Mucosa of descending colon (tissue), 3 donors: ENCODE measurements at regions not wholly inside any gene's neighbourhood (a gene's known extent, or its start where the extent isn't known, plus 50 kb on each side); places are given as distances from the start of the nearest gene placed in this dataset.
"Not testable (repeated sequence)": the region's sequence is repeated elsewhere in the genome, so short reads cannot be mapped to it uniquely, and the experiment has no call there.

Experiments
- ATAC-seq: fragments of 200-7000 bp; cut with Tn5 transposase; one replicate; pipeline ENCODE4 v1.9.1; 2020; ENCODE audit warnings: mild to moderate bottlenecking, moderate library complexity
- DNase-seq, 3 donors: peaks; one replicate each; pipeline ENCODE4 v3.0.0-alpha.2; 2020
- H3K36me3 ChIP-seq: fragments of 200-600 bp; one replicate; pipeline ENCODE4 v1.8.0; 2021; ENCODE audit warnings: low read depth, mild to moderate bottlenecking
- H3K4me1 ChIP-seq: fragments of 200-600 bp; one replicate; pipeline ENCODE4 v1.8.0; 2021; ENCODE audit warnings: low read depth, mild to moderate bottlenecking
- H3K4me3 ChIP-seq: fragments of 200-600 bp; one replicate; pipeline ENCODE4 v1.8.0; 2021; ENCODE audit warnings: mild to moderate bottlenecking
- H3K9me3 ChIP-seq: fragments of 200-600 bp; one replicate; pipeline ENCODE4 v1.8.0; 2021; ENCODE audit warnings: mild to moderate bottlenecking
- CTCF ChIP-seq: fragments of 200-600 bp; IDR thresholded peaks from one replicate; pipeline ENCODE4 v1.8.0; 2022; ENCODE audit warnings: antibody characterized with exemption, mild to moderate bottlenecking
- intact Hi-C, 2 donors: fragments of 100-400 bp; cut with DNase I in 1 of 2; cut with micrococcal nuclease in 1 of 2; formaldehyde crosslinking; loops; one replicate each; pipeline versions ENCODE4 v1.11.0 to v1.11.1; 2022; cut with DNase I, micrococcal nuclease
- donor health status: DM: no; HTN: no; CAD: no; lungs with moderate emphysema.
- donor health status: DM: no; HTN: no; CAD: no.
- donor health status: DM: no; HTN: yes; CAD: no.

GRCh38 chr3:153855772-153856171 is 265.4 kb upstream of the ARHGEF26 start:
- no peaks in the 10 kb centered on the region for H3K9me3 ChIP-seq
- no peak for DNase-seq
- H3K4me1 ChIP-seq = no peaks in the 10 kb centered on the region
- ATAC-seq = no peak
- TF ChIP-seq CTCF = no peak
- intact Hi-C loops = no loop called here
- H3K4me3 ChIP-seq = no peak overlapping the region
- no peaks in the 10 kb centered on the region for H3K36me3 ChIP-seq

DNA sequence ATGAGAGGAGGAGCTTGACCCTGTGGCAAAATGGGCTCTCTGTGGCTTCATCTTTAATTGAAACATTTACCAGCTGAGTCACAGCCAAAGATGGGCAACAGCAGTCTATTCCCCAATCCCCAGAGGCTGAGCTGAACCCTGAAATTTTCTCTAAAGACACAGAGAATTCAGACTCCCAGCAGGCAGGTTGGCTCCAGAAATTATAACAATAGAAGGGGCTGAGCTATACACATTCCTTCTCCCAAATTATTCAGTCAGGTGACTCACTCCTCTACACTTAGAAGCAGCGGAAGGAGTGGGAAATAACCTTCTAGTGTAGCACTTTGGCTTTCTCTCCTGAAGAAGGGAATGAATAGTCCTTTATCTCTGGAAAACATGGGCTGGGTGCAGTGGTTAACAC is 264.3 kb upstream of the ARHGEF26 start:
- Histone ChIP-seq H3K4me1 (no peaks in the 10 kb centered on the region), H3K9me3 (no peaks in the 10 kb centered on the region), H3K36me3 (no peaks in the 10 kb centered on the region), H3K4me3 (no peak overlapping the region)
- DNase-seq = no peak
- ATAC-seq = no peak
- TF ChIP-seq CTCF = no peak
- intact Hi-C loops = no loop called here

DNA sequence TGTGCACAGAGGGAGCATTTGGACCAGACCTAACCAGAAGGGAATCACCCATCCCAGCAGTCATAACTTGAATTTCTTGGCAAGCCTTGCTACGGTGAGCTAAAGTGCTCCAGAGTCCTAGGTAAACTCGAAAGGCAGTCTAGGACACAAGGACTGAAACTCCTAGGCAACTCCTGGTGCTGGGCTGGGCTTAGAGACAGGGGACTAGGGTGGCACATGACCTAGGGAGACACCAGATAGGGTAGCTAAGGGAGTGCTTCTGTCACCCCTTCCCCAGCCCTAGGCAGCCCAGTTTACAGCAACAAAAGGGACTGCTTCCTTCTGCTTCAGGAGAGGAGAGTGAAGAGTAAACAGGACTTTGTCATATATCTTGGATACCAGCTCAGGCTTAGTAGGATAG is 256.4 kb upstream of the ARHGEF26 start:
- DNase-seq (no peak), ATAC-seq (no peak)
- TF ChIP-seq CTCF = no peak
- Histone ChIP-seq H3K4me3 (no peak overlapping the region), H3K9me3 (no peaks in the 10 kb centered on the region), H3K36me3 (no peaks in the 10 kb centered on the region), H3K4me1 (no peaks in the 10 kb centered on the region)
- intact Hi-C loops = no loop called here

DNA sequence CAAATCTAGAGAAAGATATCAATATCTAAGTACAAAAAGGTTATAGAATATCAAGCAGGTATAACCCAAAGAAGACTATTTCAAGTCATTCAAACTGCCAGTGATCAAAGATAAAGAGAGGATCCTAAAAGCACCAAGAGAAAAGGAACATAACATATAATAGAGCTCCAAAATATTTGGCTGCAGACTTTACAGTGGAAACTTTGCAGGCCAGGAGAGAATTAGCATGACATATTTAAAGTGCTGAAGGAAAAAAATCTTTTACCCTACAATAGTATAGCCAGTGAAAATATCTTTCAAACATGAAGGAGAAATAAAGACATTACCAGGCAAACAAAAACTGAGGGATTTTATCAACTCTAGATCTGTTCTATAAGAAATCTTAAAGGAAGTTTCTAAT is 254.3 kb upstream of the ARHGEF26 start:
- DNase-seq (no peak), ATAC-seq (no peak)
- Histone ChIP-seq H3K36me3 (no peaks in the 10 kb centered on the region), H3K4me3 (no peak overlapping the region), H3K4me1 (no peaks in the 10 kb centered on the region), H3K9me3 (no peaks in the 10 kb centered on the region)
- intact Hi-C loops = no loop called here
- TF ChIP-seq CTCF = no peak

- H3K4me3 ChIP-seq, H3K36me3 ChIP-seq, H3K4me1 ChIP-seq, DNase-seq, ATAC-seq, intact Hi-C loops: not testable (repeated sequence)
- H3K9me3 ChIP-seq = peaks cover 16% of the 10 kb centered on the region
Measured at GRCh38 chr3:153874348-153874747, 246.8 kb upstream of the ARHGEF26 start.

DNA sequence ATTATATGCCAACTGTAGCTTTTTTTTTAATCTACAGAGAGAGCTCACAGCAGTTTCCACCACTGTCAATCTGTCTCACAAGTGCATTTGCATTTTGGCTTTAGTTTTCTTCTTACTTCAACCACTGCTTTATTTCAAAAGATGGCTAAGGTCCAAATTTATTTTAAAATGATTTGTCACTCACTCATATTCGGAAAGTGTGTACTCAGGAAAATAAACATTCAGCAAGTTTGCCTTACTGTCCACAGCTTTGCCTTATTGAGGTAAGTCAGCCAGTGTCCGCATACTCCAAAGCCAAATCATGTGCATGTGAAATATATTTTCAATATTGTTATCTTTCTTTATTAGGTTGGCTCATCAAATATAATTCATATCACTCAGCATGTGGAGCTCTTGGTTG is 240.7 kb upstream of the ARHGEF26 start:
- Histone ChIP-seq H3K36me3 (no peaks in the 10 kb centered on the region), H3K4me3 (no peak overlapping the region), H3K9me3 (no peaks in the 10 kb centered on the region), H3K4me1 (no peaks in the 10 kb centered on the region)
- ATAC-seq = no peak
- intact Hi-C loops = no loop called here
- DNase-seq = no peak
- TF ChIP-seq CTCF = no peak
